ENCODE measurements at regions not wholly inside any gene's neighbourhood (a gene's known extent, or its start where the extent isn't known, plus 50 kb on each side); places are given as distances from the start of the nearest gene placed in this dataset.

DNA sequence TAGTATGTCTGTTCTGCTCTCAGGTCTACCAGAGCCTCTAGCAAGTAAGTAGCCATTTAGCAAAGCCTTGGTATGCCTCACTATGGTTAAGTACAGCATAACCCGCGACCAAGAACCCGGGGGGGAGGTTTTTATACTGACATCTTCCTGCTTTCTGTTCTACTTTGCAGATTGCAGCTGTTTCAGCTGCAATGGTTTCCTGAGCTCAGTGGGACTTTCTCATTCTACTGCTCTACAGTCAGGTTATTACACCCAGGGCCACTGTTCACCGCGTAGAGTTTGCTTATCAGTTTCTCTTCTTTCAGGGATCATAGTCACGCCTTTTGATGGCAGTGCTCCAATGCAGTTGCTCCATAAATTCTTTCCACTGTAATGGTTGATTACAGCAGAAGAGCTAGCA lies 631.3 kb downstream of the TFAP2A start:
- Histone ChIP-seq H3K9me3 (ENCODE audit: severe bottlenecking) (no peaks in the 10 kb centered on the region), H3K27me3 (ENCODE audit: insufficient read depth, poor library complexity, severe bottlenecking) (no peaks in the 10 kb centered on the region), H3K27ac (ENCODE audit: poor library complexity, severe bottlenecking) (no peak overlapping the region), H3K36me3 (ENCODE audit: low read depth) (no peaks in the 10 kb centered on the region), H3K4me3 (ENCODE audit: severe bottlenecking) (no peak overlapping the region), H3K4me1 (ENCODE audit: insufficient read depth, poor library complexity, severe bottlenecking) (no peaks in the 10 kb centered on the region)
- DNase-seq (ENCODE audit: low spot score) (no peak), ATAC-seq (ENCODE audit: low read depth) (no peak)
- TF ChIP-seq, protein P1, sequence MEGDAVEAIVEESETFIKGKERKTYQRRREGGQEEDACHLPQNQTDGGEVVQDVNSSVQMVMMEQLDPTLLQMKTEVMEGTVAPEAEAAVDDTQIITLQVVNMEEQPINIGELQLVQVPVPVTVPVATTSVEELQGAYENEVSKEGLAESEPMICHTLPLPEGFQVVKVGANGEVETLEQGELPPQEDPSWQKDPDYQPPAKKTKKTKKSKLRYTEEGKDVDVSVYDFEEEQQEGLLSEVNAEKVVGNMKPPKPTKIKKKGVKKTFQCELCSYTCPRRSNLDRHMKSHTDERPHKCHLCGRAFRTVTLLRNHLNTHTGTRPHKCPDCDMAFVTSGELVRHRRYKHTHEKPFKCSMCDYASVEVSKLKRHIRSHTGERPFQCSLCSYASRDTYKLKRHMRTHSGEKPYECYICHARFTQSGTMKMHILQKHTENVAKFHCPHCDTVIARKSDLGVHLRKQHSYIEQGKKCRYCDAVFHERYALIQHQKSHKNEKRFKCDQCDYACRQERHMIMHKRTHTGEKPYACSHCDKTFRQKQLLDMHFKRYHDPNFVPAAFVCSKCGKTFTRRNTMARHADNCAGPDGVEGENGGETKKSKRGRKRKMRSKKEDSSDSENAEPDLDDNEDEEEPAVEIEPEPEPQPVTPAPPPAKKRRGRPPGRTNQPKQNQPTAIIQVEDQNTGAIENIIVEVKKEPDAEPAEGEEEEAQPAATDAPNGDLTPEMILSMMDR (IDR thresholded peaks at IDR 0.05; ENCODE audit: poor library complexity, severe bottlenecking) = no peak

DNA sequence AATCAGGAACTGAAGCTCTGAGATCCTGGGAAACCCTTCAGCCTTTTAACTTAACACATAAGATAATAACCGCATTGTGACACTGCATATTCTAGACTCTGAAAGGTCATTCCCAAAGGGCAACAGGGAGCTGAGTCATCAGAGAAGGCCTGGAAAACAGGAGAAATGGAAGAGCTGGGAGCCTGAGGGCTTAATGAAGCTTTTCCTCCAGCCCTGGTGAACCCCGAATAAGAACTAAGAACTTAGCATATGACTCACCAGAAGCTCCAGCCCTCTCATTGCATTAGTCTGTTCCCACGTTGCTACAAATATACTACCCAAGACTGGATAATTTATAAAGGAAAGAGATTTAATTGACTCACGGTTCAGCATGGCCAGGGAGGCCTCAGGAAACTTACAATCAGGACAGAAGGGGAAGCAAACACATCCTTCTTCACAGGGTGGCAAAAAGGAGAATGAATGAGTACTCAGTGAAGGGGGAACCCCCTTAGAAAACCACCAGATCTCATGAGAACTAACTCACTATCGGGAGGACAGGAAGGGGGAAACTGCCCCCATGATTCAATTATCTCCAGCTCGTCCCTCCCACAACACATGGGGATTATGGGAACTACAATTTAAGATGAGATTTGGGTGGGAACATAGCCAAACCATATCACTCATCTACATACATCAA lies 648.5 kb downstream of the TFAP2A start:
- DNase-seq (ENCODE audit: low spot score) (no peak), ATAC-seq (ENCODE audit: low read depth) (peak; percentile 97)
- no peaks in the 10 kb centered on the region for H3K9me3 ChIP-seq (ENCODE audit: severe bottlenecking)
- TF ChIP-seq, protein P1 (IDR thresholded peaks at IDR 0.05; ENCODE audit: poor library complexity, severe bottlenecking) = no peak
- H3K4me1 ChIP-seq (ENCODE audit: insufficient read depth, poor library complexity, severe bottlenecking) = peaks cover 13% of the 10 kb centered on the region
- H3K27ac ChIP-seq (ENCODE audit: poor library complexity, severe bottlenecking) = no peak overlapping the region
- H3K27me3 ChIP-seq (ENCODE audit: insufficient read depth, poor library complexity, severe bottlenecking) = no peaks in the 10 kb centered on the region
- no peaks in the 10 kb centered on the region for H3K36me3 ChIP-seq (ENCODE audit: low read depth)
- H3K4me3 ChIP-seq (ENCODE audit: severe bottlenecking) = no peak overlapping the region

DNA sequence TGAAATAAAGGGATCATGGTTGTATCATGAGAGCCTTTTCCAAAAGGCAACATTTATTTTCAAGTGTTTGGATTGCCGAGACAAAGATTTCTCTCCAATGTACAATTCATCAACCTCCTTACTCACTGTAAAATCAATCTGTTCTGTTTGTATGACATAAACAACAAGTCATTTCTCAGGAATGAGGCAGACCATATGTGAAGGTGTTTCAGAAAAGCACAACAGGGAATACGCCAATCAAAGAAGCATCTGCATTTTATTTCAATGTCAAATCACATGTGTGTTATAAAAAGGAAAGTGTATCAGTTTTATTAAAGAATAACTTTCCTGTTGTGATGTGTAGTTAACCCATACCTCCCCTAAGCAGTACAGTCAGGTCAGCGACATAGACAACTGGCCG lies 653.7 kb downstream of the TFAP2A start:
- Histone ChIP-seq H3K36me3 (ENCODE audit: low read depth) (no peaks in the 10 kb centered on the region), H3K27me3 (ENCODE audit: insufficient read depth, poor library complexity, severe bottlenecking) (no peaks in the 10 kb centered on the region), H3K4me1 (ENCODE audit: insufficient read depth, poor library complexity, severe bottlenecking) (peaks cover 6% of the 10 kb centered on the region), H3K9me3 (ENCODE audit: severe bottlenecking) (no peaks in the 10 kb centered on the region), H3K4me3 (ENCODE audit: severe bottlenecking) (no peak overlapping the region), H3K27ac (ENCODE audit: poor library complexity, severe bottlenecking) (no peak overlapping the region)
- DNase-seq (ENCODE audit: low spot score) (no peak), ATAC-seq (ENCODE audit: low read depth) (no peak)
- TF ChIP-seq, protein P1 (IDR thresholded peaks at IDR 0.05; ENCODE audit: poor library complexity, severe bottlenecking) = no peak

DNA sequence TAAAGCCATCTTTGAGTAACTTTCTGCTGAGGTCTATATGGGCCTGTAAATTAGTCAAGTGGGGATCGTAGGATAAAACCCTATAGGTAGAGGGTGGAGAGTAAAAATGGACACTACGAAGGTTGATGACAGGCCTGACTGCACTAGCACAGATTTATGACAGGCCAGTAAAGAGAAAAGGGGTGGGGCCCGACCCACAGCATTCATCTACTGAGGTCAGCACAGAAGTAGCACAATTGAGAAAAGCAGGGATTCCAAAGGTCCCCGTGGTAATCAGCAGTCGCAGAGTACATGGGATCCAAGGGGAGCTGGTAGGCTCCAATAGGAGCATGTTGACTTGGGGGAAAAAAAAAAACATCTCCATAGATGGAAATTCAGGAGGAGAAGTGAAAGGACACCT lies 660.4 kb downstream of the TFAP2A start:
- TF ChIP-seq, protein P1 (IDR thresholded peaks at IDR 0.05; ENCODE audit: poor library complexity, severe bottlenecking) = no peak
- Histone ChIP-seq H3K9me3 (ENCODE audit: severe bottlenecking) (no peaks in the 10 kb centered on the region), H3K27ac (ENCODE audit: poor library complexity, severe bottlenecking) (no peak overlapping the region), H3K27me3 (ENCODE audit: insufficient read depth, poor library complexity, severe bottlenecking) (no peaks in the 10 kb centered on the region), H3K4me1 (ENCODE audit: insufficient read depth, poor library complexity, severe bottlenecking) (no peaks in the 10 kb centered on the region), H3K36me3 (ENCODE audit: low read depth) (no peaks in the 10 kb centered on the region), H3K4me3 (ENCODE audit: severe bottlenecking) (no peak overlapping the region)
- DNase-seq (ENCODE audit: low spot score) (no peak), ATAC-seq (ENCODE audit: low read depth) (no peak)

DNA sequence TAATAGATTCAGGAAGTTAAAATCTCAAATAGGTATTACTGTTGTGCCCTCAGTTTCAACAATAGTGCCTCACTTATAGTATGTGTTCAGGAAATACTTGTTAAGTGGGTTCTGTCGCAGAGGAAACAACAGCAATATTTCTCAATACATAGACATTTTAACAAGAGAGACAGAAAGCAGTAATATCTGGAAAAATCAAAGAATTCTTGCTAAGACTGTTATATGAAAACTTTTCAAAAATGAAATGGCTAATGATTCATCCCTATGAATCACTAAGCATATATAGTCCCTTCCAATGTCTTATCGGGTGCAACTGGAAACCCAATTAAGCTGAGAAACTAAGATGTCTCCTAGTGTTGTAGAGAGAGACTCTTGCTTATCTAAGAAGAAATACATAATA lies 668.9 kb downstream of the TFAP2A start:
- H3K9me3 ChIP-seq (ENCODE audit: severe bottlenecking) = no peaks in the 10 kb centered on the region
- DNase-seq (ENCODE audit: low spot score) (no peak), ATAC-seq (ENCODE audit: low read depth) (peak; percentile 36; the same call in 1 of the 3 replicates)
- H3K27me3 ChIP-seq (ENCODE audit: insufficient read depth, poor library complexity, severe bottlenecking) = no peaks in the 10 kb centered on the region
- H3K4me1 ChIP-seq (ENCODE audit: insufficient read depth, poor library complexity, severe bottlenecking) = no peaks in the 10 kb centered on the region
- no peak overlapping the region for H3K27ac ChIP-seq (ENCODE audit: poor library complexity, severe bottlenecking)
- TF ChIP-seq, protein P1 (IDR thresholded peaks at IDR 0.05; ENCODE audit: poor library complexity, severe bottlenecking) = no peak
- no peak overlapping the region for H3K4me3 ChIP-seq (ENCODE audit: severe bottlenecking)
- H3K36me3 ChIP-seq (ENCODE audit: low read depth) = no peaks in the 10 kb centered on the region
